ENCODE measurements at regions not wholly inside any gene's neighbourhood (a gene's known extent, or its start where the extent isn't known, plus 50 kb on each side); places are given as distances from the start of the nearest gene placed in this dataset.
"Not testable (repeated sequence)": the region's sequence is repeated elsewhere in the genome, so short reads cannot be mapped to it uniquely, and the experiment has no call there.

DNA sequence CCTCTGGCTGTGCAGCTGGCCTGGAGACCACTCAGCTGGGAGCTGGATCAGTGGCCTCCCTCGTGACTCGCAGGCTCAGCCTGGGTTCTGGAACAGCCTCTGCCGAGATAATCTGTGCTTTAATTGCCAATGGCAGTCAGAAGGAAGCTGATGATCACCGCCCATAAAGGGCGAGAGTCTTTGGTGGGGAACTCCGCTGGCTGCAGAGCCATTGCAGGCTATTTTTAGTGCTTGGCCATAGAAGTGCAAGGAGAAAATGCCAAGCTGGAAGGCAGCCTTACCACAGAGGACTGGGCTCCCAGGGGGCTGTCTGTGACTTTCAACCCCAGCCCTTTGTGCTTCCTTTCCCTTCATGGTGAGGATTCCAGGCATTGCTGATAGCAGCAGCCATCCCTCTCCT lies 62.2 kb upstream of the TENM4 start:
- no peak for DNase-seq (ENCODE audit: low read depth in 1 of 2, low spot score in 1 of 2)
- TF ChIP-seq POLR2AphosphoS5 (IDR thresholded peaks at IDR 0.05; ENCODE audit: low read depth) (no peak), GABPA (IDR thresholded peaks at IDR 0.05; ENCODE audit: low read depth) (no peak), SPI1 (IDR thresholded peaks at IDR 0.05; ENCODE audit: borderline replicate concordance, low read depth) (no peak)
- TF ChIP-seq, protein P1, sequence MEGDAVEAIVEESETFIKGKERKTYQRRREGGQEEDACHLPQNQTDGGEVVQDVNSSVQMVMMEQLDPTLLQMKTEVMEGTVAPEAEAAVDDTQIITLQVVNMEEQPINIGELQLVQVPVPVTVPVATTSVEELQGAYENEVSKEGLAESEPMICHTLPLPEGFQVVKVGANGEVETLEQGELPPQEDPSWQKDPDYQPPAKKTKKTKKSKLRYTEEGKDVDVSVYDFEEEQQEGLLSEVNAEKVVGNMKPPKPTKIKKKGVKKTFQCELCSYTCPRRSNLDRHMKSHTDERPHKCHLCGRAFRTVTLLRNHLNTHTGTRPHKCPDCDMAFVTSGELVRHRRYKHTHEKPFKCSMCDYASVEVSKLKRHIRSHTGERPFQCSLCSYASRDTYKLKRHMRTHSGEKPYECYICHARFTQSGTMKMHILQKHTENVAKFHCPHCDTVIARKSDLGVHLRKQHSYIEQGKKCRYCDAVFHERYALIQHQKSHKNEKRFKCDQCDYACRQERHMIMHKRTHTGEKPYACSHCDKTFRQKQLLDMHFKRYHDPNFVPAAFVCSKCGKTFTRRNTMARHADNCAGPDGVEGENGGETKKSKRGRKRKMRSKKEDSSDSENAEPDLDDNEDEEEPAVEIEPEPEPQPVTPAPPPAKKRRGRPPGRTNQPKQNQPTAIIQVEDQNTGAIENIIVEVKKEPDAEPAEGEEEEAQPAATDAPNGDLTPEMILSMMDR (IDR thresholded peaks at IDR 0.05; ENCODE audit: insufficient read depth, low read length), result no peak
- TF ChIP-seq, protein P2, sequence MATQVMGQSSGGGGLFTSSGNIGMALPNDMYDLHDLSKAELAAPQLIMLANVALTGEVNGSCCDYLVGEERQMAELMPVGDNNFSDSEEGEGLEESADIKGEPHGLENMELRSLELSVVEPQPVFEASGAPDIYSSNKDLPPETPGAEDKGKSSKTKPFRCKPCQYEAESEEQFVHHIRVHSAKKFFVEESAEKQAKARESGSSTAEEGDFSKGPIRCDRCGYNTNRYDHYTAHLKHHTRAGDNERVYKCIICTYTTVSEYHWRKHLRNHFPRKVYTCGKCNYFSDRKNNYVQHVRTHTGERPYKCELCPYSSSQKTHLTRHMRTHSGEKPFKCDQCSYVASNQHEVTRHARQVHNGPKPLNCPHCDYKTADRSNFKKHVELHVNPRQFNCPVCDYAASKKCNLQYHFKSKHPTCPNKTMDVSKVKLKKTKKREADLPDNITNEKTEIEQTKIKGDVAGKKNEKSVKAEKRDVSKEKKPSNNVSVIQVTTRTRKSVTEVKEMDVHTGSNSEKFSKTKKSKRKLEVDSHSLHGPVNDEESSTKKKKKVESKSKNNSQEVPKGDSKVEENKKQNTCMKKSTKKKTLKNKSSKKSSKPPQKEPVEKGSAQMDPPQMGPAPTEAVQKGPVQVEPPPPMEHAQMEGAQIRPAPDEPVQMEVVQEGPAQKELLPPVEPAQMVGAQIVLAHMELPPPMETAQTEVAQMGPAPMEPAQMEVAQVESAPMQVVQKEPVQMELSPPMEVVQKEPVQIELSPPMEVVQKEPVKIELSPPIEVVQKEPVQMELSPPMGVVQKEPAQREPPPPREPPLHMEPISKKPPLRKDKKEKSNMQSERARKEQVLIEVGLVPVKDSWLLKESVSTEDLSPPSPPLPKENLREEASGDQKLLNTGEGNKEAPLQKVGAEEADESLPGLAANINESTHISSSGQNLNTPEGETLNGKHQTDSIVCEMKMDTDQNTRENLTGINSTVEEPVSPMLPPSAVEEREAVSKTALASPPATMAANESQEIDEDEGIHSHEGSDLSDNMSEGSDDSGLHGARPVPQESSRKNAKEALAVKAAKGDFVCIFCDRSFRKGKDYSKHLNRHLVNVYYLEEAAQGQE (IDR thresholded peaks at IDR 0.05; ENCODE audit: insufficient replicate concordance, low read depth), result no peak
- H3K27ac ChIP-seq (replicated peaks), result no peak overlapping the region
- no peaks in the 10 kb centered on the region for H3K27me3 ChIP-seq (ENCODE audit: insufficient read depth, poor library complexity, severe bottlenecking)
- no peak overlapping the region for H3K4me3 ChIP-seq (replicated peaks; ENCODE audit: insufficient read depth, low read length)

DNA sequence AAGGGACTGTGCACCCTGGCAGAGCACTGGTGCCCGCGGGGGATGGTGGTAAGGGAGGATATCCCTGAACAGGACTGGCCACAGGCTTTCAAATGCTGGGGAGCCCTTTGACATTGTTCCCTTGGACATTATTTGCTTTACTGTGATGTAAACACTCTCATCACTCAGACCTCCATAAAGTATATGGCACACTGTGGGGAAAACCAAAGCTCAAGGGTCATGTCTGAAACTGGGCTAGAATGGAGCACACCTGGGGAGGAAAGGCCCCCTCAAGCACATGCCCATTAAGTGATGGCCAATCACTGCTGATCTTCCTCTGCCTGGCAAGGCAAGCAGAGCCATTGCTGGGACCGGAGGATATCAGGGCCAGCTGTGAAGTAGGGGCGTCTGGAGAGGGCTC lies 60.9 kb upstream of the TENM4 start:
- TF ChIP-seq, protein P2 (IDR thresholded peaks at IDR 0.05; ENCODE audit: insufficient replicate concordance, low read depth), result no peak
- no peak overlapping the region for H3K27ac ChIP-seq (replicated peaks)
- H3K27me3 ChIP-seq (ENCODE audit: insufficient read depth, poor library complexity, severe bottlenecking), result no peaks in the 10 kb centered on the region
- no peak for DNase-seq (ENCODE audit: low read depth in 1 of 2, low spot score in 1 of 2)
- H3K4me3 ChIP-seq (replicated peaks; ENCODE audit: insufficient read depth, low read length), result no peak overlapping the region

DNA sequence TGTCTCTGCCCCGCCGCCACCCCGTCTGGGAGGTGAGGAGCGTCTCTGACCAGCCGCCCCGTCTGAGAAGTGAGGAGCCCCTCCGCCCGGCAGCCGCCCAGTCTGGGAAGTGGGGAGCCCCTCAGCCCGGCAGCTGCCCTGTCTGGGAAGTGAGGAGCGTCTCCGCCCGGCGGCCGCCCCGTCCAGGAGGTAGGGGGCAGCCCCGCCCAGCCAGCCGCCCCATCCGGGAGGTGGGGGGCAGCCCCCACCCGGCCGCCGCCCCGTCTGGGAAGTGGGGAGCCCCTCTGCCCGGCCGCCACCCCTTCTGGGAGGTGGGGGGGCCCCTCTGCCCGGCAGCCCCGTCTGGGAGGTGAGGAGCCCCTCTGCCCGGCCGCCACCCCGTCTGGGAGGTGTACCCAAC lies 59.1 kb upstream of the TENM4 start:
- not testable (repeated sequence) for DNase-seq (ENCODE audit: low read depth in 1 of 2, low spot score in 1 of 2); H3K27me3 ChIP-seq (ENCODE audit: insufficient read depth, poor library complexity, severe bottlenecking); H3K4me3 ChIP-seq (replicated peaks; ENCODE audit: insufficient read depth, low read length); H3K27ac ChIP-seq (replicated peaks)

DNA sequence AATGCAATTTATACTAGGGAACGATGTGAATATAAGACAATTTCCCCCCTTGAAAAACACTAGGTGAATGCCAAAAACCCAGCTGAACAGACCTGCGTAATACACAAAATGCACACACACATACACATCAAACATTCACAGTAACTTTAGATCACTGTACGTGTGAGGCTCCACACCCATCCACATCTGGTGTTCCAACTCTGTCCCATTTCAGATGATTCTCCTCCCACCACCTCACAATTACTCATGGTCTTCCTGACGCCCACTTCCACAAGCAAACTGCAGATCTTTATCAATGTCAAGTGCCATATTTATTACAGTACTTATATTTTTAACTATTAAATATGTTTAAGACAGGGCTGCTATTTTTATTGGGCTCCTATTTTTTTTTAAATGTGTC lies 57.8 kb upstream of the TENM4 start:
- DNase-seq (ENCODE audit: low read depth in 1 of 2, low spot score in 1 of 2), result no peak
- no peak overlapping the region for H3K4me3 ChIP-seq (replicated peaks; ENCODE audit: insufficient read depth, low read length)
- H3K27ac ChIP-seq (replicated peaks), result no peak overlapping the region
- H3K27me3 ChIP-seq (ENCODE audit: insufficient read depth, poor library complexity, severe bottlenecking), result no peaks in the 10 kb centered on the region
- TF ChIP-seq, protein P2 (IDR thresholded peaks at IDR 0.05; ENCODE audit: insufficient replicate concordance, low read depth), result no peak
- no peak for TF ChIP-seq SPI1 (IDR thresholded peaks at IDR 0.05; ENCODE audit: borderline replicate concordance, low read depth)
- no peak for TF ChIP-seq POLR2AphosphoS5 (IDR thresholded peaks at IDR 0.05; ENCODE audit: low read depth)
- TF ChIP-seq GABPA (IDR thresholded peaks at IDR 0.05; ENCODE audit: low read depth), result no peak
- TF ChIP-seq, protein P1 (IDR thresholded peaks at IDR 0.05; ENCODE audit: insufficient read depth, low read length), result no peak

Data from HL-60 (cell line).